NCI-H524 (cell line): ENCODE measurements at regions not wholly inside any gene's neighbourhood (a gene's known extent, or its start where the extent isn't known, plus 50 kb on each side); places are given as distances from the start of the nearest gene placed in this dataset.
A peak's percentile ranks its signal among the peaks of the same experiment; 100 is the strongest.

Experiments
- DNase-seq, 2 experiments: peaks; one replicate each; lab custom pipeline; 2025; lab: John Stamatoyannopoulos, UW

DNA sequence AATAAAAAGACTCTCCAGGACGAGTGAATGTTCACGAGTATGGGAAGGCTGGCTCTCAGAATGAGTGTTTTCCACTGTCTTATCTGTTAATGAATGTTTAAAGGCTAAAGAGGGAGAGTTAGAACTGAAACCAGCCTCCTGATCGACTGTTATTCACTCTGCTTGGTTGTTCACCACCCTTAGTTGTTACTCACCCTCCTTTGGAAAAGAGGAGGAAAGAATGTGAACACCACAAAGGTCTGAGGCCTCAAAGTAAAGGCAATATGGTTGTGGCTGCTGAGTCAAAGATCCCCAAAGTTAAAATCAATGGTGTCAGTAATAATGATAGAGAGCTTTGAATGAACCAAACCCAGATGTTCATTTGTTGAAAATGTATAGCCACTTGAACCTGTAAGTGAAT is 1793.2 kb upstream of the PCDH20 start:
- no peak for DNase-seq

- DNase-seq = no peak
These were observed 1790.8 kb upstream of the PCDH20 start for GRCh38 chr13:63206461-63206860.

GRCh38 chr13:63201493-63201892 is 1785.8 kb upstream of the PCDH20 start:
- DNase-seq = no peak

- DNase-seq = no peak
These were observed 1783.9 kb upstream of the PCDH20 start for GRCh38 chr13:63199508-63199907.

- DNase-seq = peak; percentile 68 to 88
These were observed 1782.4 kb upstream of the PCDH20 start for GRCh38 chr13:63198071-63198470.

GRCh38 chr13:63195726-63196125 is 1780.1 kb upstream of the PCDH20 start:
- DNase-seq = no peak

DNA sequence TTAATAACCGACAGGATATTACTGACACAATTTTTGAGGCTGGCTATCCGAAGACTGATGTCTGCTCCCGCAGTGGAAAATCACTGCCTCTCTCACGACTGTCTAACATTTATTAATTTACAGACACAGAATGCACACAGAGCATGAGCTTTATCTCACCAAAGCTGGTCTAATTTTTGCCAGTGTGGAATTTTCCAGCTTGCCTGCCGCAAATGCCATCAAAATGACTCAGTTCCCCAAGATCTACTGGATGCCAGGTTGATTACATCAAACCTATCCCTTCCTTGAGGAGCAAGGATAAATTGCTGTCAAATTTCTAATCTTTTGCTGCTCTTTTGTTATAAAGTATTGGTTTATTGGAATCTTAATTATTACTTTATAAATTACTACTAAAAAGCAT is 1775.1 kb upstream of the PCDH20 start:
- DNase-seq = no peak

DNA sequence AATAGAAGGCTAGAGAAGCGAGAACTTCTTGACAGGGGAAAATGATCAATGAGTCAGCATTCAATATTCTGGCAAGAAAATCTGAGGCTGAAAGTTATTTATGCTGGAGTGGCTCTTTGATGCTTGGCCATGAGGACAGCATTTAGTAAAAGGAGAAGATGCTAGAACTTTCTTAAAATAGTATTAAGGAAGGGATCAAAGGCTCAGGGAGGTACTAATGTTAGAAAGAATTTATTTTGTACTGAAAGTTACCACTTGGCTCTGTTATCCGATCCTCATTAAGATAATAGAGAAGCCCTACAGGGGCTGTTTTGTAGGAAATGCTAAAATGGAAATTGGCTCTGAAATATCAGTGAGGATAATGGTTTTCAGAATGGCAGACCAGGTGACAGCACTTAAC is 1774.6 kb upstream of the PCDH20 start:
- peak; percentile 4 to 46 for DNase-seq

DNA sequence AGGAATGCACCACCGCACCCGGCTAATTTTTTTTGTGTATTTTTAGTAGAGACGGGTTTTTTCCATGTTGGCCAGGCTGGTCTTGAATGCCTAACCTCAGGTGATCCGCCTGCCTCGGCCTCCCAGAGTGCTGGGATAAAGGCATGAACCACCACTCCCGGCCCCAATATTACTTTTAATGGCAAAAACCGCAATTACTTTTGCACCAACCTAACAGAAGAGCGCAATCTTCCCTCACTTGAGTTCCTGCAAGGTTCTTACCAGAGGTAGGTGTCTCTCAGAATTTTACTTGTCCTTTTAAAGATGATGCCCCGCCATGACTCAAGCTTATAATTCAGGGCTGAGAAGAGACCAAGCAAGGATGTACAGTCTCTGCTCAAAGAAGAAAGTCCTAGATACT is 1774.1 kb upstream of the PCDH20 start:
- DNase-seq = no peak

DNA sequence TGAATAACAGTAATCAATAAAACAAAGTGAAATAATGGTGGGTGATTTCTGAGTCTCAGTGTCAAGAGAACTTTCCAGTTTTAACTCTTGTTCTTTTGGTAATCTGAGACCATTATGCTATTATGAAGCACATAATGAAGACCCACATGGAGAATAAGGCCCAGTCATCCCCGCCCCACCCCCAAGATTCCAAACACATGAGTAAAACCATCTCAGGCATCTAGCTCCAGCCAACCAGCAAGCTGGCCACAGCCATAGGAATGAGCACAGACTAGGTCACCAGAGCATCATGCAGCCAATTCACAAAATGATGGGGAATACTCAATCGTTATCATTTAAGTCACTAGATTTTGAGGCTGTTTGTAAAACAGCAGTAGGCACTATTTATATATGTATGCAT is 1769.0 kb upstream of the PCDH20 start:
- DNase-seq = no peak

DNA sequence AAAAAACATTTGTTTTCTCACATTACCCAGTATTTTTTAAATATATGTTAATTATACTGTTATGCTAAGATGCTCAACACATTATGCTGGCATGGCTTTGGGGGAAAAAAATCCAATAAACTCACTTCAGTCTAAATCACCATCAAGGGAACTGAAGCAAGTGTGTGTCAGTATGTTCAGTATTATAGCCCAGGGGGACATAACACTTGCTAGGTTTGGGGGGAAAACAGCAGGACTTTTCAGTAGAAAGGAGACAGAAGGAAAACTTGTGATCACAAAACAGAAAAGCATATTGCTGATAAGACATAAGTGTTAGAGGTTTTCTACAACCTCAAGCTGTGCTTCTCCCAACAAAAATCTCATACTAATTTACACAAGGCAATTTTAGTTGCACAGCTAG is 1759.9 kb upstream of the PCDH20 start:
- DNase-seq = no peak

GRCh38 chr13:63167699-63168337 is 1752.2 kb upstream of the PCDH20 start:
- DNase-seq = no peak

DNA sequence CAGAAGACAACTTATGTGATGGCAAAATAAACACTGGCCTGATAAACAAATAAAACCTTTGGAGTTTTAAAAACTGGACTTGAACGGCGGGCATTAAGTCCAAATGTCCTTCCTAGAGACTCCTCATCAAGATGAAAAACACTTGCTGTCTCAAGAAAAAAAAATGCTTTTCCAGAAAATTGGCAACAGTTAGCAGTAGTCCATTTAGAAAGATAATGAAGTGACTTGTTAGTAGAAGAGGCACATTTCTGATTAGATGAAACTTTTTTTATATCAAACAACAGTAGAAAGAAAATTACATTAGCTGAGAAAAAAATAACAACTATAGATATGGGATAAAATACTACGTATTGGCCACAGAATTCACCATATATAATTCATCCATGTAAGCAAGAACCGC is 1750.7 kb upstream of the PCDH20 start:
- no peak for DNase-seq

DNA sequence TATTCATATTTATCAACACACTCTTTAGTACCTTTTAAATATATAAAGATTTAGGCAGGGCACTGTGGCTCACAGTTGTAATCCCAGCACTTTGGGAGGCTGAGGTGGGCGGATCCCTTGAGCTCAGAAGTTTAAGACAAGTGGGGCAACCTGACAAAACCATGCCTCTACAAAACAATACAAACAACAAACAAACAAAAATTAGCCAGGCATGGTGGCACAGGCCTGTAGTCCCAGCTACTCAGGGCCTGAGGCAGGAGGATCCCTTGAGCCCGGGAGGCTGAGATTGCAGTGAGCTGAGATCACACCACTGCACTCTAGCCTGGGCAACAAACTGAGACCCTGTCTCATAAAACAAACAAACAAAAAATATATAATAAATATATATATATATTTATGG is 1748.3 kb upstream of the PCDH20 start:
- no peak for DNase-seq

GRCh38 chr13:63161219-63161618 is 1745.6 kb upstream of the PCDH20 start:
- no peak for DNase-seq

GRCh38 chr13:63156816-63157215 is 1741.2 kb upstream of the PCDH20 start:
- no peak for DNase-seq

DNA sequence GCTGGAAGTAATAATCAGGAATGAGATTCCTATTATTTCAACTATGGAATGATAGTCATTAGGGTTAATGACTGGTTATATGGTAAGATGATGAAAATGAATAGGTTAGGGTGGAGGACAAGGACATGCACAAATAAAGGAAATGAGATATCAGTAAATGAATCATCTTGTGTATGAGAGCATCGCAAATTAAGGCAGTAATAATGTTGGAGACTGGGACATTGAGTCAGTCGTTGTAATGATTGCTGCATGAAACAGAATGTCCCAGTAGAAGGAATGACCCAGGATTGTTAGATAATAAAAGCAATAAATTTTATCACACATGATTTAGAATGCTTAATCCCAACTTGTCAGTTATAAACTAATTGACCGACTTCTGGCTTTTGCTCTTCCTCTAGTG is 1733.7 kb upstream of the PCDH20 start:
- DNase-seq = no peak

GRCh38 chr13:63139277-63139676 is 1723.6 kb upstream of the PCDH20 start:
- no peak for DNase-seq

DNA sequence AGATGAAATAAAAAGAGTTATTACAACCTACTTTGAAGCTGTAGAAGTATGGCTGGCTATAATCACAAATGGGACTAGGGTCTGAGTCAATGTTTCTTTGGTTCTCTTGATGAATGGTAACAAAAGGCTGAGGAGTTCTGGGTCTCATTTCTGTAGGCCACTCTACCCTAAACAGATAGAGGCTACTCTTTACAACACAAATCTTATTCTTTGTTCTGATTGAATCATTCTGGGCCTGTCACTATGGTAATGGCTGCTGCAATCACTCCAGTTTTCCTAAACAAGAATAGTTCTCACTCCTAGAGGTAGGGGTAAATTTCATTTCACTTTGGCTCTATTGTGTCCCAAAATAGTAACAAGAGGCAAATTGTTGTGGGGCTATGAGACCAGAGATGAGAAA is 1714.3 kb upstream of the PCDH20 start:
- no peak for DNase-seq

DNA sequence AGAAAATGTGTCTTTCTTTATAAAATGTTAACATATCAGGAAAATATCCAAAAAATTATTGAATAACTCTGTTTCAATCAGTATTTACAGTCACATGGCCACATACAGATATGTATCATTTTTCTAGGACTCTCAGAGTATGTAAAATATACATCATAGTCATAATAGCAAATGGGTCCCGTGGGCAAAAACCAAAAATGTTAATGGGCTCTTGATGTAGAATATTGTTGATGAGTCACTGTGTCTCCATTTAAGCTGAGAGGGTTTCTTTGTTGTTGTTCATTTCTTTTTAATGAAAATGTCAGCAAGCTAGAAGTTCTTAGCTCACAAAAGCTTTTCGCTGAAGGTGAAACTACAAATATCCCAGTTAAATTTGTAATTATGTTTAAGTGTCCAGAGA is 1713.1 kb upstream of the PCDH20 start:
- no peak for DNase-seq

DNA sequence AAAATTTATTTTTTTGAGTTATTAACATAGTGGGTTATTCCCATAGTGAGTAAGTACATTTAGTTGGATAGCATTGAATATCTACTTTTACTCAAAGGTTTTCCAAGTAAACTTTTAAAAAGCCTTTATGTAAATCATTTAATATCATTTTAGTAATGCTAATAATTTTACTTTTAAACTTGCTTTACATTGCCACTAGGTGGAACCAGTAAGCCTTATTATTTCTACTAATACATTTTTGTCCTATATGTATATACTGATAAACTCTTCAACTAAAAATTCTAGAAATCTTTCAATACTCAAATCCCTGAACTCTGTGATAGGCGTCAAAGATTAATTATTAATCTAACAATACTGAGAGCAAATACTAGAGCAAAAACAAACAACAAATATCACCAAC is 1709.2 kb upstream of the PCDH20 start:
- peak in 1 of 2 experiments; percentile 26 for DNase-seq

- no peak for DNase-seq
These were observed 1705.2 kb upstream of the PCDH20 start for GRCh38 chr13:63120883-63121282.

DNA sequence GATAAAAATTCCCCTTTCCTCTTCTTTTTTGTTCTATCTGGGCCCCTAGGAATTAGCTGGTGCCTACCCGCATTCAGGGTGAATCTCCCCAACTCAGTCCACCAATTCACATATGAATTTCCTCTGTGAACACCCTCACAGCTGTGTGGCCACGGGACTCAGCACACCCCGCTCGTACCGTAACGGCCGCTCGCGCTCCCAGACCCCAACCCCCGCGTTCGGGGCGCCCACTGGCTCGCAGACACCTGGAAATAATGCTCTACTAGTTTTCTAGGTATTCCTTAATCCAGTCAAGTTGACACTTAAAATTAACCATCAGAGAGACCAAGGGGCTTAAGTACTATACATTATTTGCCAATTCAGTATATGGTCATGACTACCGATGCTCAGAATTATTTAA is 1702.1 kb upstream of the PCDH20 start:
- DNase-seq = no peak

- DNase-seq = no peak
These were observed 1697.2 kb upstream of the PCDH20 start for GRCh38 chr13:63112799-63113395.
